HS-27A (cell line): ENCODE measurements at regions not wholly inside any gene's neighbourhood (a gene's known extent, or its start where the extent isn't known, plus 50 kb on each side); places are given as distances from the start of the nearest gene placed in this dataset.
"Not testable (repeated sequence)": the region's sequence is repeated elsewhere in the genome, so short reads cannot be mapped to it uniquely, and the experiment has no call there.

Experiments
- DNase-seq: peaks from one replicate; pipeline ENCODE4 v3.0.0-alpha.2; 2012; ENCODE audit warnings: low read depth, missing footprints

DNA sequence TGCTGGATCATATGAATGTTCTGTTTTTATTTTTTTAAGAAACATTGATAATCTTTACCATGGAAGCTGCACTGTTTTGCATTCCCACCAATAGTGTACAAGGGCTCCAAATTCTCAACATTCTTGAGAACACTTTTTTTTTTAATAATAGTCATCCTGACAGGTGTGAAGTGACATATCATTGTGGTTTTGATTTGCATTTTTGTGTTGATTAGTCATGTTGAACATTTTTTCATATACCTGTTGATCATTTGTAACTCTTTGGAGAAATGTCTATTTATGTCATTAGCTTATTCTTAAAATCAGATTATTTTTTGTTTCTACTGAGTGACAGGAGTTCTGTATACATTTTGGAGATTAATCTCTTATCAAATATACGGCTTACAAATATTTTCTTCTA lies 408.5 kb downstream of the GLUD2 start:
- no peak for DNase-seq

DNA sequence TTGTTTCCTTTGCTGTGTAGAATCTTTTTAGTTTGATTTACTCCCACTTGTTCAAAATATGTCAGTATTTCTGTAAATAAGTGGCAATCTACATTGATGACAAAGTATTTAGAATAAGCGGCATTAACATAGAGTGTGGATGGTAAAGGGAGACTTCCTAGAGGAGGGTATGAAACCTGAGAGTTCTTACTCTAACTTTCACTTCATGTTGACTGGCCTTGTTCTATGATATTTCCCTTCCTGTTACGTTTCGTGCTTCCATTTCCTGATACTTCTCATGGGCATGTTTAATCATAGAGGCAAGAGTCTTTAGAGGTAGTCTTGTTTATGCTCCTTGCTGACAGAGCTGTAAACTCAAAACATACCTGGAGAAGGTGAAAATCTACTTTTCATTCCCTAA lies 408.9 kb downstream of the GLUD2 start:
- DNase-seq = no peak

DNA sequence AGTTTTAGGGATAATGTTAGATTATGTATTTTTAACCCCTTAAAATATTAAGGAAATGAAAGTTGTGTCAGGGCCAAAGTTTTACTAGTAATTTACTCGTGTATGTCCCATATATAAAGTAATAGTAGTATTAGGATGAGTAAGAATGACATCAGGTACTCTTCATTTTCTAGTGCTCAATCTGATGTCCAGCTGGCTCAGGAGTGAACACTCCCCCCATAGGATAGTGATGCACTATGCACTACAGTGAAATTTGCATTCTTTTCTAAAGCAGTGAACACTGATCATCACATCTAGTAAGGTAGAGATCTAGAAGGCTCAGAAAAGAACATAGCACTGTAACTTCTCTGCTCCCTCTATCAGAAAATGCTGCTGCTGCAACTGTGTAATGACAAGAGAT lies 409.7 kb downstream of the GLUD2 start:
- DNase-seq = no peak

DNA sequence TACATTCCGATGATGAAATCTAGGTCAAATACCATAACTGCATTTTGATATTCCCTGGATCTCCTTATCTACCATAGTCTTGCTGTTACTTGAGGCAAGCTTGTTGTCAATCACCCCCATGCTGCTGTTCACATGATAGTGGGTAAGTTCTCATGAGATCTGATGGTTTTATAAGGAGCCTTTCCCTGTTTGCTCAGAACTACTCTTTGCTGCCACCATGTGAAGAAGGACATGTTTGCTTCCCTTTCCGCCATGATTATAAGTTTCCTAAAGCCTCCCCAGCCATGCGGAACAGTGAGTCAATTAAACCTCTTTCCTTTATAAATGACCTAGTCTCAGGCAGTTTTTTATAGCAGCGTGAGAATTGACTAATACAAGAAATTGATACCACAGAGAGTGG lies 432.0 kb downstream of the GLUD2 start:
- no peak for DNase-seq

DNA sequence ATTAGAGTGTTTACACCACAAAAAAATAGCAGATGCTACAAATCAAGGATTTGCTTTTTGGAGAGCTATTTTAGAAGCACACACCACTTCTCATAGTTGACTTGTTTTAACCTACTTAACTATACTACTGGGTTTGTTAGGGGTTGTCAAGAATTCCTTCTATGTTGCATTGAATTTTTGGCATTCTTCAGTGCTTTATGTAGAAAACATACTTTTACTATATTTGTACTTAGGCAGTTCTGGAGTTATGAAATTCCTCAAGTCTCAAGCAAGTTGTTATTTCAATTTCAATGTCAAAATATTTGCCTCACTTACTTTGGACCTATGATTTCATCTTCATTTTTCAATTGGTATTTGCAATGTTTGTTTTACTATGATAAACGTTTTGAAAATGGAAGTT lies 449.6 kb downstream of the GLUD2 start:
- DNase-seq = no peak

DNA sequence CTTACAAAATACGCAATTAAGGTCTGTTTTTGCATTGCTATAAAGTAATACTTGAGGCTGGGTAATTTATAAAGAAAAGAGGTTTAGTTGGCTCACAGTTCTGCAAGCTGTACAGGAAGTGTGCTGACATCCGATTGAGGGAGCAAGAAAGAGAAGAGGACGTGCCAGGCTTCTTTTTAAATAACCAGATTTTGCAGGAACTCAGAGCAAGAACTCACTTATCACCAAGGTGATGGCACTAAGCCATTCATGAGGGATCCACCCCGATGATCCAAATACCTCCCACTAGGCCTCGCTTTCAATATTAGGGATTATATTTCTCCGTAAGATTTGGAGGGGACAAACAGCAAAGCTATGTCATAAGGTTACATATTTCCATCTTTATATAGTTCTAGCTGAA lies 456.7 kb downstream of the GLUD2 start:
- no peak for DNase-seq

DNA sequence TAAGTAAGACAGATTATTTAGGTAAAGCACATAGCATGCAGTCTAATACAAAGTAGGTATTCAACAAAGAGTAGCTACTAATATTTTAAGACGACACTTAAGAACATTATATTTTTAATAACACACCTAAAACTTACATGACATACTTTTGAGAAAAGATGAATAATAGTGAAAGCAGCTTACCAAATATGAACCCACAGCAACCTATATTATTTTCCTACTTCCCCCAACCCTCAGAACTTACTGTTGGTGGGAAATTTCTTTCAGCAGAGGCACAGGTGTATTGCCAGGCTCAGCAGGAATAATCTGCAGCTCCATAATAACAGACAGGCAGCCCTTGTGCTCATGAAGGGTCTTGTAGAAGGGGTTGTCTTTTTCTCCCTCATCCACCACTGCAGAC lies 498.9 kb downstream of the GLUD2 start:
- no peak for DNase-seq

DNA sequence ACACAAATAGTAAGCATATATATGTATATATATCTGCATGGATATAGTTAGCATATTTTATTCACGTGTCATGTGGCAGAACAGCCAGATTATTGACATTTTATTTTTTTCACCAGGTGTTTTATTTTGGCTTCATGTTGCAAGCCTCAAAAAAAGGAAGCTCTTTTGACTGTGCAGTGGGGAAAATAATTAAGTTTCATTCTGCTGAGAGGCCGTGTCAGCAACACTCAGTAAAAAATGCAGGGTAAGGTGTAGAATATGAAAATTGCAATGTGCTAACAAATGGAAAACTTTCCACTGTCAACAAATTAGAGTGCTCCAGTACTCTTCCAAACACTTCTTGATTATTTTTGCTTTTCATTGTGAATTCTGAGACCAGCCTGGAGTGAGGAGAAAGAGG lies 511.5 kb downstream of the GLUD2 start:
- DNase-seq = no peak

DNA sequence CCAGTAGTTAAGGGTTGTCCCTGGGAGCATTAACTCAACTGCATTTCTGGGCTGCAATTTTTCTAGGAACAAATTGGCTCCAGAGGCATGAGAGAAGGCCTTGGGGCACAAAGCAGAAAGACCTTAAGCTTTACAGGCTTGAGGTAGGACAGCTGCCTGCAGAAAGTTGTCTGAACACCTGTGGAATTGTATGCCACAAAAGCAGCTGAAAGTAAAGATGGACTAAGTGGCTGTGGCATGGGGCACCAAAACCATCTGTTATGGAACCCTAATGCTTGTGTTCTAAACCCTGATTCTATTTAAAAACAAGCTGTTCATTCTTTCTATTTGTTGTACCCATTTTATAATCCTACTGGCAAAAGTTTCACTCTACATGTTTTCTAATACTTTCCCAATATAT lies 515.2 kb downstream of the GLUD2 start:
- no peak for DNase-seq

DNA sequence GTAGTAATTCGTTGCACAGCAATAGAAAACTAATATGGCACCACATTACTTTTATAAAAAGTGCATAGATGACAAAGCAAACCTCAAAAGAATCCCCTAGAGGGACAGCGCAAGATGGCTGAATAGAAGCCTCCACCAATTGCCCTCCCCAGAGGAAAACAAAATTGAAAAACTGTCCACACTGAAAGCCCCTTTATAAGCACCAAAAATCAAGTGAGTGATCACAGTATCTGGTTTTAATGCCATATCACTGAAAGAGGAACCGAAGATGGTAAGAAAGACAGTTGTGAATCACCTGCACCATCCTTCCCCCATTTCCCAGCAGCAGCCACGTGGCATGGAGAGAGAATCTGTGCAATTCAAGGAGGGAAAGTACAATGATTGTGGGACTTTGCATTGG lies 522.2 kb downstream of the GLUD2 start:
- no peak for DNase-seq

DNA sequence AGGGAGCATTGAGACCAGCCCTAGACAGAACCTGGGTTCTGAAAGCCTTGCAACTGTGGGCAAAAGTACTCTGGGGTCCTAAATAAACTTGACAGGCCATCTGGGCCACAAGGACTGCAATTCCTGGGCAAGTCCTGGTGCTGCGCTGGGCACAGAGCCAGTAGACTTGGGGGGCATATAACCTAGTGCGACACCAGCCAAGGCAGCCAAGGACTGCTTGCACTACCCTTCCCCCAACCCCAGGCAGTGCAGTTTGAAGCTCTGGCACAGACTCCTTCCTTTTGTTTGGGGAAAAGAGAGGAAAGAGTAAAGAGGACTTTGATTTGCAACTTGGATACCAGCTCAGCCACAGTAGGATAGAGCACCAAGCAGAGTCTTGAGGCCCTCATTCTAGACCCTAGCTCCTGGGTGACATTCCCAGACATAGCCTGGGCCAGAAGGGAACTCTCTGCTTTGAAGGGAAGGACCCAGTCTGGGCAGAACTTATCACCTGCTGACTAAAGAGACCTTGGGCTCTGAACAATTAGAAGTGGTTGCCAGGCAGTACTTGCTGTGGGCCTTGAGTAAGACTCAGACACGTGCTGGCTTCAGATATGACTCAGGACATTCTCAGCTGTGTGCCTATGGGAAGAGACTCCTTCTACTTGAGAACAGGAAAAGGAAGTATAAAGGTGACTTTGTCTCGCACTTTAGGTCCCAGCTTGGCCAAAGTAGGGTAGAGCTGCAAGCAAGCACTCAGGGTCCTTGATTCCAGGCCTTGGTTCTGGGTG lies 522.8 kb downstream of the GLUD2 start:
- no peak for DNase-seq

DNA sequence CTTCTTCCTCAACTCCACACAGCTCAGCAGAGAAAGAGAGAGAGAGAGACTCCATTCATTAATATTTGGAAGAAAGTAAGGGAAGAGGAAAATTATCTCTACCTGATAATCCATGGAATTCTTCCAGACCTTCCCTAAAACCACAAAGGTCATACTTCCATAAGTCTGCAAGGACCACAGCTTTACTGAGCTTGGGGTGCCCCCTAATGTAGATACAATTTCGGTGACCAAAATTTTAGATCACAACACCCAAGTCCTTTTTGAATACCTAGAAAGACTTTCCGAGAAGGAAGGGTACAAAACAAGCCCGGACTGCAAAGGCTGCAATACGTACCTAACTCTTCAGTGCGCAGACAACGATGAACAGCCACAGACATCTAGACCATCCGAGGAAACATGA lies 523.9 kb downstream of the GLUD2 start:
- DNase-seq = no peak

DNA sequence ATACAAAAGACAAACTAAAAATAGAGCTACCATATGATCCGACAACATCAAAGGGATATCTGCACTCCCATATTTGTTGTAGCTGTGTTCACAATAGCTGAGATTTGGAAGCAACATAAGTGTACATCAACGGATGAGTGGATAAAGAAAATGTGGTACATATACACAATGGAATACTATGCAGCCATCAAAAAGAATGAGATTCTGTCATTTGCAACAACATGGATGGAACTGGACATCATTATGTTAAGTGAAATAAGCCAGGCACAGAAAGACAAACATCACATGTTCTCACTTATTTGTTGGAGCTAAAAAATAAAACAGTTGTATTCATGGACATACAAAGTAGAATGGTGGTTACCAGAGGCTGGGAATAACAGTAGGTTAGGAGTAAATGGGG lies 527.0 kb downstream of the GLUD2 start:
- DNase-seq = not testable (repeated sequence)

DNA sequence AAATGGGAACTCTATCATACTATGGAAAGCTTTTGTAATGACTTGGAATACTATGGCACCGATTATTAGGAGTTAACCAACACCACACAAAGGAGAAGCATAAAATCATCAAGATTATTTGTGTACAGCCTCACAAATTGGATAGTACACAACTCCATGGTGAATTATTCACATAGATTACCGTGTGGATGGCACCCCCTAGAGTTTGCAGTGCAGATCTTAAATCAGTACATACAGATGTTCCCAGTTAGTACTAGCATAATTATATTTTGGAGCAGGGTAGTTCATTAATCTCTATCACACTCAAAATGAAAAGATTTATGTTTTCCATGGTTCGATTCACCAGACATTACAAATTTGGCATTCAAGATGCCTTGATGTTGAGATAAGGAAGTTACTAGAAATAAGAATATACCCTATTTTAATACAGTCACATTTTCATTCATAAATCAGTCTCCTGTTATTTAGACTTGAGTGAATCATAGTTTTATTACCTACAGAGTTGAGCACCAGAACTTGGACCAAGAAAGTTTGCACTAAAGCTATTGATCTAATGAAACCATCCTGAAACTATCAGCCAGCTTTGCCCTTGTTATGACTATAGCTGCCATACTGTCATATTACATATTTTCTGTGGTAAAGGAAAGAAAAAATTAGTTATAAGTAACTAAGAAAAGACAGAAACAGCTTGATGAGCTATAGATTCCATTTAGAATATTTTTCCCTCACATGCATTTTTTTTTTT lies 531.8 kb downstream of the GLUD2 start:
- no peak for DNase-seq

DNA sequence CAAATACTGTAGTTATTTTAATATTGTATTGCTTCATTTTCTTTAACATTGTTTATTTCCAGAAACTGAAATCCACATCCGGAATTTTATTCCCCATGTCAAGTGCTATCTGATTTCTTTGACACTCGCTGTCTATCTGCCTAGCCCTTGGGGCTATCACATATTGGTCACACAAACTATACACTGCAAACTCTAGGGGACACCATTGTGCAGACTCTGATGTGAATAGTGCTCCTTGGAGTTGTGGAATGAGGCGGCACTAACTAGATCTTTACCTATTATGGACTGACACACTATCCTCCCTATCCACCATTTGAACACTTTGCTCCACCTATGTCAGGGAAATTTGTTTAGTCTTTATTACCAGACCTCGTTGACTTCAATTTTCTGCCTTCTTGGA lies 534.5 kb downstream of the GLUD2 start:
- DNase-seq = no peak

DNA sequence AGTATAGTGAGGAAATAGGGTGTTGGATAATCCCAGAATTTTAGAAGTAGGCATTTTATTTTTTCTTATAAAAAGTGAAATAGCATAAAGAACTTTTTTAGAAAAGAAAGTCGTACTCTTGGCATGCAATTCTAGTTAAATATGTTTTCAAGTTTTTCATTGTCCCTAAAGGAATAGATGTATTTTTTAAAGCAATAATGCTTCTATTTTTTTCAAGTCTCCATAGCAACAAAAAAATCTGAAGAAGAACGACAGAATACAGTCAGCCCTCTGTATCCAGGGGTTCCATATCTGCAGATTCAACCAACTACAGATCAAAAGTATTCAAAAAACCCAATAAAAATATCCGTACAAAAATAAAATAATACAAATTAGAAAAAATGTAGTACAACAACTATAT lies 538.2 kb downstream of the GLUD2 start:
- DNase-seq = no peak

DNA sequence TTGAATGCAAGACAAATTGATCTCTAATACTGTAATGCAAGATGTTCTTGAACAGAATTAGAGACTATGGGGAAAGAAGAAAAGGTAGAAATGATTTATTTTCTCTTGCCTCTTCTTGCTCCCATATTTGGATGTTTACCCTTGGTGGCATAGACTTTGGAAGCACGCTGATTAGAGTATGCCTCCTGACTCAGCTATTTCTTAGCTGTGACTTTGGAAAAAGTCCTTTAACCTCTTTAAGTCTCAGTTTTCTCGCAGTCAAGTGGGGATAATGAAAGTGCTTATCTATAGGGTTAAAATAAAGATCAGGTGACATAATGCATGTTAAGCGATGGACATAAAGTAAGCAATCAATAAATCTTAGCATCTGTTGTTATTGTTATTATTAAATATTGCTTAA lies 545.5 kb downstream of the GLUD2 start:
- DNase-seq = no peak

DNA sequence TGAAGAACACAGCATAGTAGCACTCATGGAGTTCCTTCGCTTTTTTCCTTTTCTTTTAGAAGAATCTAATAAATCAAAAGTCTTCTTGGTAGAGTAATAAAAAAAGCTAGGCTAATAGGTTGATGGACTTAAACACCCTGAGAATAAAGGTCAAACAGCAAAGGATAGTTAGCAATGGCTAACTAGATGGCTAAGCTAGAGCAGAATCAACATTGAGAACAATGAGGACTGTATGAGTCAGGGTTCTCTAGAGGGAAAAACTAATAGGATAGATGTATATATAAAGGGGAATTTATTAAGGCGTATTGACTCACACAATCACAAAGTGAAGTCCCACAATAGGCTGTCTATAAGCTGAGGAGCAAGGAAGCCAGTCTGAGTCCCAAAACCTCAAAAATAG lies 550.9 kb downstream of the GLUD2 start:
- no peak for DNase-seq

DNA sequence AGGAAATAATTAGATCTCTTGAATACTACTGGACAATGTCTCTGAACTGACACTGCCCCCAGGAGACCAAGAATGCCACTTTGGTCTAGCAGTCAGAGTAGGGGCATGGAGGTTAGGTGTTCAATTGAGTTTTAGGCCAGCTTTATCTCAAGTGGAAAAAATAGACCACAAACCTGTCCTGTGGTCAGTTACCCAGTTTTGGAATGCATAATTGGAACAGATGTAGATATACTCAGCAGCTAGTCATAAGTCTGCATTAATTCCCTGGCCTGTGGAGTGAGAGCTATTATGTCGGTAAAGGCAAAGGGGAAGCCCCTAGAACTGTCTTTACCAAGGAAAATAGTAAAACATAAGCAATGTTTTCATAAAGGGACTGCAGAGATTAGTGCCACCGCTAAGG lies 587.7 kb downstream of the GLUD2 start:
- DNase-seq = no peak

DNA sequence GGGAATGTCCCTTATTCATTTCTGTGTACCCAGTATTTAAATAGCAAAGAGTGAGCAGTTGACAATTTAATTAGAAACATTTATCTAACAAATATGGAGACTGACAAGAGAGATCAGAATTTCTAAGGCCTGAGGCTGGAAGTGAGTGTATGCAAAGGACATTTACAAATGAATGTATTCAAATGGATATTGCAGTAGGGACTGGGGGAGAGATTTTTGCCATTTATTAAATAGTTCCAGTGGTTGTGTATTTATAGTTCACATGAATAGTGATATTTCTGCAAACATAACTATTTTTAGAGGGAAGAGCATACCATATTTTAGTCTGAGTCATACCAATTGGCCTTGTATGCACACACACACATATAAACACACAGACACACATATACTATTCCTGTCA lies 592.4 kb downstream of the GLUD2 start:
- DNase-seq = no peak

DNA sequence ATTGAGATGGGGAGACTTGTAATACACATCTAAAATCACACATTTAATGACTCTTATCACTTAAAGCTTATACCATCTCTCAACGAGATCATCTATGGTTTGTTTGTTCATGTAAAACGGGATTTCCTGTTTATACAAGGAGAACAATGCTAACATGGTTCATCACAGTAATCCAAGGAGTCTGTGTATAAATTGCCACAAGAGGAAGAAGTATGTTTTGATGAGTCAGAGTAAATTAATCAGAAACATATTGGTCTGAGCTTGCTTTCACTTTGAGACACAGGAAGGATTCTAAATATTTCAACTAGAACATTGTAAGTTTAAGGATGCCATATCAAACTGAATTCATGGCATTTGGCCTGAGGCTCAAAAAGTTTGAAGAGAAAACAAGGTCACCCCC lies 594.1 kb downstream of the GLUD2 start:
- DNase-seq = no peak

DNA sequence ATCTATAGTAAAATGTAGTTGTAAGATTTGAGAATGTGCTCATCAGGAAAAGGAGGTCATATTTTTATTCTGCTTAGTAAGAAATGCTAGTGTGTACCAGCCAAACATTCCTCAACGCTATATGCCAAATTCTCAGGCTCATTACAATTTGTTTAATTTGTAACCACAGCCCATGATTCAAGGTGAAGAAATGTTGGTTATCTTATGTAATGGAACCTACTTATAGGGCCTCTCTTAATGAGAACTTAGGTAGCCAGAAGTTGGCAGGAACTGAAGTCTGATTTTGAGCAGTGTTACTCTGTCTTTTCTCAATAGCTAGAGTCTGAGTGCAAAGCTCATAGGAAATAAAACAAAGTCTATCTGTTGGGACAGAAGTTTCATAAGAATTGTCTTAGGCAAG lies 595.0 kb downstream of the GLUD2 start:
- no peak for DNase-seq

DNA sequence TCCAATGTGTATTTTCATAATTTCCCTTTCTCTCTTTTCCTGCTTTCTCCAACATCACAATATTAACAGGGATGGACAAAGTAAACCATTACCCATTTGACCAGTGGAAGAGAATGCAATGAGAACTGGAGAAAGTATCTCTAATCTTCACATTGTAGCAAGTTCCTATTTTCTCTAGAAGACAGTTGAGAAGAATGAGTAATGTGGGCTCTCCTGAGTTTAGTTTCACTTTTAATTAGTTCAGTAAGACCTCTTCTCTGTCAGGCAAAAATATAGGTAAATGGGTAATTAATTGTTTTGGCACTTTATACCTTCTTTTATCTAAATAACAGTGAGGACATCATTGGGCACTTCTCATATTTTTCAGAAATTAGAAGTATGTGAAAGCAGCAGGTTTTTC lies 602.0 kb downstream of the GLUD2 start:
- no peak for DNase-seq

DNA sequence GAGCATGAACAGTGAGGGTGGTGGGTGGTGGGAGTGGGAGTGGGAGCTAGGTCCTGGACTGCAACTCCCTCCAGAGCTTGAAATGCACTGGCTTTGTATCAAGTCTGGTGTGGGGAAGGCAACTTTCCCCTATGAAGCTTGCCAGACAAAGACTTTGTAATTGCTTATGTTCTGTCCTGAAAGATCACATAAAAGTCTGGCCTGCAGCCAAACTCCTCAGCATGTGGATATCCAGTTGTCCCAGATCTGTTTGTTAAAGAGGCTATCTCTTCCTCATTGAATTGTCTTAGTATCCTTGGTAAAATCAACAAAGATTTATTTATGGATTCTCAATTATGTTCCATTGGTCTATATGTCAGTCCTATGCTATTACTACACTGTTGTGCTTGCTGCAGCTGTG lies 607.9 kb downstream of the GLUD2 start:
- DNase-seq = no peak
